ENCODE measurements at regions not wholly inside any gene's neighbourhood (a gene's known extent, or its start where the extent isn't known, plus 50 kb on each side); places are given as distances from the start of the nearest gene placed in this dataset.

DNA sequence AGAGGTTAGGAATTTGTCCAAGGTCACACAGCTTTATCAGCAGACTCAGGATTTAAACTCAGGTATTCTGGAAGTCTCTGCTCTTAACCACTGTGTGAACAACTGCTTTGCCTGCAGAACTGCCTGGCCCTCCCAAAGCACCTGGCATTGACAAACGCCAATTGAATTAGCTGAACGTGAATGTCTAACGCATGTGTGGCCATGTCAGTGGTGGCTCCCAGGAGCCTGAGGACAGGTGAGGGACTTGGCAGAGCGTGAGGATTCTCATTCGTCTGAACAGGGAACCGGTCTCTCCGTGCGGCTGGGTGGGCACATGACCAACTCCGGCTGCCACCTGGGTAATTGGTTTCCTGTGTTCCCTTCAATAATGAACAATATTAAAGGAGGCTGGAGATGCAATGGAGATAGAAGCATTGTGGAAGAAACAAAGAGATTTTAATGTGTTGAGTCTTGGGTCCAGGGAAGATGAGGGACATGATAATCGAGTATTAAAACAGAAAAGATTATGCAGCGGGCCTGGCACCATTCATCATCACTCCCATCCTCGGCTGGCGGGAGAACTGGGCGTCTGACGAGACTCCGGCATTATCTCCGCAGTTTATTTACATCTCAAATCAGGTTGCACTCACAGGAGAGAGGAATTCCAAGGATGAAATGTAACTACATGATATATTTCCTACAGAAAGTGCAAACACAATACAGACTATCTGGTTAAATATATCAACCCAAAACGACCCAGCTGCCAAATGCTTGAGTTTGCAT, 113.5 kb downstream of the NPIPB5 start:
- TF ChIP-seq, protein P1, sequence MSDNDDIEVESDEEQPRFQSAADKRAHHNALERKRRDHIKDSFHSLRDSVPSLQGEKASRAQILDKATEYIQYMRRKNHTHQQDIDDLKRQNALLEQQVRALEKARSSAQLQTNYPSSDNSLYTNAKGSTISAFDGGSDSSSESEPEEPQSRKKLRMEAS (IDR thresholded peaks at IDR 0.05; ENCODE audit: insufficient read depth, insufficient read length), result no peak
- TF ChIP-seq, protein P2, sequence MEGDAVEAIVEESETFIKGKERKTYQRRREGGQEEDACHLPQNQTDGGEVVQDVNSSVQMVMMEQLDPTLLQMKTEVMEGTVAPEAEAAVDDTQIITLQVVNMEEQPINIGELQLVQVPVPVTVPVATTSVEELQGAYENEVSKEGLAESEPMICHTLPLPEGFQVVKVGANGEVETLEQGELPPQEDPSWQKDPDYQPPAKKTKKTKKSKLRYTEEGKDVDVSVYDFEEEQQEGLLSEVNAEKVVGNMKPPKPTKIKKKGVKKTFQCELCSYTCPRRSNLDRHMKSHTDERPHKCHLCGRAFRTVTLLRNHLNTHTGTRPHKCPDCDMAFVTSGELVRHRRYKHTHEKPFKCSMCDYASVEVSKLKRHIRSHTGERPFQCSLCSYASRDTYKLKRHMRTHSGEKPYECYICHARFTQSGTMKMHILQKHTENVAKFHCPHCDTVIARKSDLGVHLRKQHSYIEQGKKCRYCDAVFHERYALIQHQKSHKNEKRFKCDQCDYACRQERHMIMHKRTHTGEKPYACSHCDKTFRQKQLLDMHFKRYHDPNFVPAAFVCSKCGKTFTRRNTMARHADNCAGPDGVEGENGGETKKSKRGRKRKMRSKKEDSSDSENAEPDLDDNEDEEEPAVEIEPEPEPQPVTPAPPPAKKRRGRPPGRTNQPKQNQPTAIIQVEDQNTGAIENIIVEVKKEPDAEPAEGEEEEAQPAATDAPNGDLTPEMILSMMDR (IDR thresholded peaks at IDR 0.05; ENCODE audit: extremely low read depth in 1 of 2, insufficient read depth in 1 of 2, low read depth in 1 of 2, low read length in 2 of 2), result no peak
- TF ChIP-seq GATA2 (IDR thresholded peaks at IDR 0.05; ENCODE audit: insufficient read depth, insufficient read length, low read depth, low read length), result no peak
- no peak for TF ChIP-seq MYC (IDR thresholded peaks at IDR 0.05; ENCODE audit: low read depth, low read length)
- TF ChIP-seq POLR2A (IDR thresholded peaks at IDR 0.05; ENCODE audit: low read depth, low read length), result no peak
- POLR2A ChIA-PET, result no interaction called here
- Histone ChIP-seq H2AFZ (ENCODE audit: low read depth, low read length) (no peak overlapping the region), H3K36me3 (ENCODE audit: control insufficient read depth in 2 of 2, extremely low read depth in 1 of 2, insufficient read depth in 2 of 2, low read length in 2 of 2) (no peaks in the 10 kb centered on the region), H3K27me3 (ENCODE audit: control insufficient read depth in 2 of 2, insufficient read depth in 2 of 2, low read length in 2 of 2) (peaks cover 7 to 23% of the 10 kb centered on the region in 2 experiments), H3K4me3 (replicated peaks in 1 of 3; ENCODE audit: insufficient read depth in 1 of 3, low read depth in 1 of 3, low read length in 3 of 3) (no peak overlapping the region), H4K20me1 (replicated peaks; ENCODE audit: control insufficient read depth, extremely low read depth, insufficient read depth, low read length) (no peaks in the 10 kb centered on the region), H3K9me1 (replicated peaks; ENCODE audit: control insufficient read depth, extremely low read depth, insufficient read depth, low read length) (no peaks in the 10 kb centered on the region), H3K9ac (replicated peaks; ENCODE audit: extremely low read depth, insufficient read depth, low read length) (no peak overlapping the region), H3K4me2 (ENCODE audit: insufficient read depth, low read length) (no peak overlapping the region), H3K27ac (ENCODE audit: insufficient read depth, low read depth, low read length) (no peak overlapping the region), H3K4me1 (ENCODE audit: control insufficient read depth, extremely low read depth, insufficient read depth, low read length) (no peaks in the 10 kb centered on the region), H3K79me2 (ENCODE audit: control insufficient read depth, insufficient read depth, low read length) (no peaks in the 10 kb centered on the region), H3K9me3 (replicated peaks; ENCODE audit: control insufficient read depth, insufficient read depth, low read length) (no peaks in the 10 kb centered on the region)
- no peak for DNase-seq (ENCODE audit: low read depth, low spot score)
- intact Hi-C loops (cut with micrococcal nuclease) (loop anchor here (5.0 kb wide), 1 partner anchor 33 kb away; no protein-coding TSS in a partner anchor), dilution Hi-C loops (cut with MboI; ENCODE audit: extremely low pct_ligation_motif_present, low sequenced_read_pairs) (no loop called here)
- FAIRE-seq, result no peak
- BruUV-seq (replicated peaks), result no TSS peak
- CTCF ChIA-PET, result no interaction called here

All from endothelial cell of umbilical vein (primary cell).